ENCODE measurements at regions not wholly inside any gene's neighbourhood (a gene's known extent, or its start where the extent isn't known, plus 50 kb on each side); places are given as distances from the start of the nearest gene placed in this dataset.
A peak's percentile ranks its signal among the peaks of the same experiment; 100 is the strongest.

DNA sequence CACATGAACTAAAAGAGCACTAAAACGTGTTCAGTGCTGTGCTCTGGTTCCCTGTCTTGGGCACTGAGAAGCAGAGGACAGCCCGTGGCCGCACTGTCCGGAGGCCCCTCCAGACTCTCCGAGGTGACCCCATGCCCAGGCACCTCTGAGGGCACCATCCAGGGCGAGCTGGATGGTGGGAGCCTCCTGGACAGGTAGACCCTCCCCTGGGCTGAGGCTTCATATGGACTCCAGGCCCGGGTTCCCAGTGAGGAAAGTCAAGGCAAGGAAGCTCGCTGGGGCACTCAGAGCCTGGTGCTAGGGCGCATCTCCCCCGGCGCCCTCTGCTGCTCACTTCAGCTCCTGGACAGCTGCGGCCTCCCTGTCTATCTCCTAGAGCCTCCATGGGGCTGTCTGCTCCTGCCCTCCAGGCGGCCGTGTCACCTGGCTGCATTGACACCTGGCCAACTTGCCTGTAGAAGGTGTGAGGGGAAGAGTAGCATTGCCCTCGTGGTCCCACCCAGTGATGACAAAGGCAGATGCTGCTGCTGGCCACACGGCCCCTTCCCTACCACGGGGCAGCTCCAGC lies 178.2 kb upstream of the IRX1 start:
- DNase-seq (no peak), ATAC-seq (ENCODE audit: insufficient read depth, low read depth) (peak; percentile 59; the same call in 2 of the 3 replicates)
- Histone ChIP-seq H3K27me3 (ENCODE audit: insufficient read depth, low read length, poor library complexity) (no peaks in the 10 kb centered on the region), H3K4me3 (ENCODE audit: low read depth in 1 of 2, low read length in 2 of 2) (no peak overlapping the region), H3K4me1 (ENCODE audit: insufficient read depth, low read length) (peaks cover 3% of the 10 kb centered on the region), H3K9me3 (ENCODE audit: insufficient read depth, low read length, severe bottlenecking) (no peaks in the 10 kb centered on the region), H3K36me3 (ENCODE audit: insufficient read depth, low read length) (no peaks in the 10 kb centered on the region), H3K27ac (ENCODE audit: low read length) (no peak overlapping the region), H3K9ac (ENCODE audit: low read depth, low read length) (no peak overlapping the region), H3K79me2 (ENCODE audit: insufficient read depth, low read length) (no peaks in the 10 kb centered on the region), H4K20me1 (ENCODE audit: insufficient read depth, low read length) (no peaks in the 10 kb centered on the region), H2AFZ (ENCODE audit: low read depth, low read length) (no peak overlapping the region), H3K4me2 (ENCODE audit: insufficient read depth, low read length) (no peak overlapping the region)
- no peak for TF ChIP-seq EZH2 (IDR thresholded peaks at IDR 0.05; ENCODE audit: borderline replicate concordance, low read depth, low read length, severe bottlenecking)
- peak; percentile 41 for TF ChIP-seq CTCF (IDR thresholded peaks at IDR 0.05; ENCODE audit: borderline replicate concordance, extremely low read depth, low read length, poor library complexity, severe bottlenecking)

GRCh38 chr5:3414371-3414770 lies 181.3 kb upstream of the IRX1 start:
- no peak overlapping the region for H2AFZ ChIP-seq (ENCODE audit: low read depth, low read length)
- no peak overlapping the region for H3K27ac ChIP-seq (ENCODE audit: low read length)
- H3K4me3 ChIP-seq (ENCODE audit: low read depth in 1 of 2, low read length in 2 of 2), result no peak overlapping the region
- no peak for DNase-seq
- no peaks in the 10 kb centered on the region for H4K20me1 ChIP-seq (ENCODE audit: insufficient read depth, low read length)
- peaks cover 15% of the 10 kb centered on the region for H3K9me3 ChIP-seq (ENCODE audit: insufficient read depth, low read length, severe bottlenecking)
- H3K9ac ChIP-seq (ENCODE audit: low read depth, low read length), result no peak overlapping the region
- H3K79me2 ChIP-seq (ENCODE audit: insufficient read depth, low read length), result no peaks in the 10 kb centered on the region
- H3K27me3 ChIP-seq (ENCODE audit: insufficient read depth, low read length, poor library complexity), result no peaks in the 10 kb centered on the region
- no peaks in the 10 kb centered on the region for H3K36me3 ChIP-seq (ENCODE audit: insufficient read depth, low read length)
- TF ChIP-seq CTCF (IDR thresholded peaks at IDR 0.05; ENCODE audit: borderline replicate concordance, extremely low read depth, low read length, poor library complexity, severe bottlenecking) (no peak), EZH2 (IDR thresholded peaks at IDR 0.05; ENCODE audit: borderline replicate concordance, low read depth, low read length, severe bottlenecking) (no peak)
- no peak for ATAC-seq (ENCODE audit: insufficient read depth, low read depth)
- peaks cover 17% of the 10 kb centered on the region for H3K4me1 ChIP-seq (ENCODE audit: insufficient read depth, low read length)
- H3K4me2 ChIP-seq (ENCODE audit: insufficient read depth, low read length), result no peak overlapping the region

GRCh38 chr5:3412146-3412545 lies 183.5 kb upstream of the IRX1 start:
- no peak for TF ChIP-seq CTCF (IDR thresholded peaks at IDR 0.05; ENCODE audit: borderline replicate concordance, extremely low read depth, low read length, poor library complexity, severe bottlenecking)
- TF ChIP-seq EZH2 (IDR thresholded peaks at IDR 0.05; ENCODE audit: borderline replicate concordance, low read depth, low read length, severe bottlenecking), result no peak

More at GRCh38 chr5:3412146-3412545, 183.5 kb upstream of the IRX1 start:
- Histone ChIP-seq H3K4me1 (ENCODE audit: insufficient read depth, low read length) (peaks cover 17% of the 10 kb centered on the region), H3K4me2 (ENCODE audit: insufficient read depth, low read length) (peak overlapping the region; percentile 59), H3K4me3 (ENCODE audit: low read depth in 1 of 2, low read length in 2 of 2) (peak overlapping the region in 1 of 2 experiments; percentile 19; a peak in 2 of 4 replicates), H3K36me3 (ENCODE audit: insufficient read depth, low read length) (no peaks in the 10 kb centered on the region), H3K9ac (ENCODE audit: low read depth, low read length) (peak overlapping the region; percentile 42), H3K79me2 (ENCODE audit: insufficient read depth, low read length) (no peaks in the 10 kb centered on the region), H3K27ac (ENCODE audit: low read length) (peak overlapping the region; percentile 85), H2AFZ (ENCODE audit: low read depth, low read length) (peak overlapping the region; percentile 63), H3K9me3 (ENCODE audit: insufficient read depth, low read length, severe bottlenecking) (peaks cover 19% of the 10 kb centered on the region), H4K20me1 (ENCODE audit: insufficient read depth, low read length) (no peaks in the 10 kb centered on the region), H3K27me3 (ENCODE audit: insufficient read depth, low read length, poor library complexity) (no peaks in the 10 kb centered on the region)
- DNase-seq (no peak), ATAC-seq (ENCODE audit: insufficient read depth, low read depth) (peak; percentile 86)

All from DND-41 (cell line).